T47D (cell line): ENCODE measurements at regions not wholly inside any gene's neighbourhood (a gene's known extent, or its start where the extent isn't known, plus 50 kb on each side); places are given as distances from the start of the nearest gene placed in this dataset.

Experiments used
- DNase-seq, 2 experiments: peaks; one replicate each; pipeline versions ENCODE4 v3.0.0 to v3.0.0-alpha.2; 2011 to 2012; ENCODE audit warnings: low read depth in 1 of 2, low spot score in 1 of 2
- JUND ChIP-seq: IDR thresholded peaks from 2 replicates; pipeline ENCODE4 v1.6.1; 2012; ENCODE audit warnings: low read depth
- in situ Hi-C: cut with HindIII; loops from 2 replicates; pipeline ENCODE4 v1.10.0; 2016; ENCODE audit warnings: low sequenced_read_pairs, low pct_unique_long_range_greater_than_20kb

DNA sequence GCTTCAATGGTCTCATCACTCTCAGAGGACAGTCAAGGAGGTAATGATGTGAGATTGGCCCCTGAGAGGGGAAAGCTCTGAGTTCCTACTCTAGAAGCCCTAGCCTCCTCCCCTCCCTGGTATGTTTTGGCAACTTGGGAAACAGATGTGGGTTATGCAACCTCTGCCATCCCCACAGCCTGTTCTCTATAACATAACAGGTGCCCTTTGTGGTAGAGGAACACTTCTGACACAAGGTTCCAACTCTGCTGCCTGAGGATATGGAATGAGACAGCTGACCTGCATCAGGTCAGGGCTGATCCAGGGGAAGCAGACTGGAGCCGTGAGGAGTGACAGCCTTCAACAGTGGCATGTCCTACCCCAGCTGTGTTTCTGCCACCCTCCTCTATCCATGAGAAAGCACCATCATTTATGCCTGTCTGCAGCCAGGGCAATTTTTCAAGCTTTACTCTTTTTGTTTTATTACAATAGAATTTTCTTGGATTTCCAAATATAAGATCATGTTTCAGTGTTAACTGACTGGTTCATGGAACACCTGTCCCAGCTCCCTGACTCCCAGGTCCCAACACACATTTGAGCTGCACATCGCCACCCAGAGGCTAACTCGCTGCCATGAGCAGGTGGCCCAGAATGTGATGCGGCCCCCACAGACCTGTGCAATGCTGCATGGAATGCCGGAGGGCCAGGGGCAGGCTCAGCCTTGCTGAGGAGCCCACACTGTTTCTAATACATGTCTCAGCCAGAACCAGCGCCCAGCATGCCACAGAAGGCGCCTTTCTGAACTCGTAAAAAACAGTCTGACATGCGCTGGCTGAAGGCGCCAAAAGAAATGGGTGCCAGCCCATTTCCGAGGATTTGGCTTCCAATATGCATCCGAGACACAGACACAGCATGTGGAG, 124.8 kb upstream of the CHST15 start:
- DNase-seq, result peak in 1 of 2 experiments; percentile 9
- in situ Hi-C loops, result no loop called here
- no peak for TF ChIP-seq JUND

DNA sequence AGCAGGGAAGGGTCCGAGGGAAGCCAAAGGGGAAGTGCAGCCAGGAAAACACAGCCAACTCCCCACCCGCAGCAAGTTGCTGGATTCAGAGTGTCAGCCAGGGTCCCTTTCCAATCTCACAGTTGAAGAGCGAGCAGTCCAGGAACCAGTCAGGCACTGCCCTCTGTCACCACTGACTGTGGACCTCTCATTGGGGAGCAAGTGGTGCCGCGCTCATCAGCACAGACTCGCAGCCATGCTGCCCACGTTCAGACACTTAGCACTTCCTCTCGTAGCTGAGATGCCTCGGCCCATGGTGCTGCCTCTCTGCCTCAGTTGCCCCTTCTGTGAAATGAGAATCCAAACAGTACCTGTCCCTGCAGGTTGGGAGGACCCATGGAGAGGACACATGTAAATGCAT, 123.6 kb upstream of the CHST15 start:
- in situ Hi-C loops, result no loop called here
- TF ChIP-seq JUND, result no peak
- DNase-seq, result no peak

DNA sequence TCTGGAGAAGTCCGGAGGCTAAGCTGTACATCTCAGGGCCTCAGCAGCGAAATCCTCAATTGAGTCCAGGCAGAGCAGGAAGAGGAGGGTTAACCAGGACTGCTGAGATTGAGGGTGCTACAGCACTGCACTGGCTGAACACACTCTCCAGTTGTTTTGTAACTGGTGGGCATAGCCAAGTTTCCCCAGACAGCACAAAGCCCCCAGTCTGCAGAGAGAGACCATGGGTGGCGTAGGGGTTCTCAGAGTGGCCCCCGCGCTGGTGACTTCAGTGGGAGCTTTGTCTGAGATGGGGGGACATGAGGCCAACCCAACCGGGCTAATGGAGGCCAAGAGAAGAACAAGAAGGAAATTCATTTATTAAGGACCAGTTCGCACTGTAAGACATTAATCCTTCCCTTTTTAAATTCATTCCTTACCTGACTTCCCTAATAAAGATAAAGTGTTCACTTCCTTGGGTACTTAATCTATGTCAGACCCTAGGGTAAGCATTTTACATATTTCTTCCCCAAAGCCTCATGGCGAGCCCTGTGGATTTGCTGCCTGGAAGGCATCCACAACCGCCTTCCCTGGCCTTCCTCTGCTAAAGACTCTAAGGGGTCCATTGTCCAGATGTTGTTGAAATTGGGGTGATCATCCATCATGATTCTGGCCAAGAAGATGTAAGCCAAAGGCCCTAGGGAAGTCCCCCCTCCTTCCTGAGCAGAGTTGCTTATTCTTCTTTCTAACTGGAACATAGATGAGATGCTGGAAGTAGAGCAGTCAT, 121.4 kb upstream of the CHST15 start:
- TF ChIP-seq JUND, result no peak
- in situ Hi-C loops, result no loop called here
- DNase-seq, result no peak

DNA sequence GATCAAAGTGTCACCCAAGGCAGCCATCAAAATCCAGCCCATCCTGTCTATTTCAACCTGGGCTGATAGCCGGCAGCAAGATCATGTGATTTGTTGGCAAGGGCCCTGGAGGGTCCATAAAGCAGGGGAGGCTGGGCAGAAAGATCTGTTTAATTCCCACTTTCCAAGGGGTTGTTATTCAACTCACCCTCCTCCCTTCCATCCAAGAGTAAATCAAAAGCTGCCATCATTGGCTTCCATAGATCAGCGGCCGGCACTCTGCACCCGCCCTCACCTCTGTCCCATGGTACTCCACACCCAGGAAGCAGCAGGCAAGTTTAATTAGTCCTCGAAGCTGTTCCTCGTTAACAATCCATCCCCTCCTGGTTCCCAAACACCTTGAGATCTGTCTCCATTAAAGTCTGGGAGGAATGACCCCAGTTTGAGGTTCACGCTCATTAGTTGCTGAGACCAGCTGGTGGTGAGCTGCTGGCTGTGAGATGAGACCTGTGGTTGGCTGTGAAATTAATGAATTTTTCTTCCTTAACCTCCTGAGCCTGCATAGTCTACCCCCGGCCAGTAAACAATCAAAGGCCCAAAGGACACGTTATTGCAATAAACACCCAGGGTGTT, 120.6 kb upstream of the CHST15 start:
- TF ChIP-seq JUND, result no peak
- no peak for DNase-seq
- in situ Hi-C loops, result no loop called here

DNA sequence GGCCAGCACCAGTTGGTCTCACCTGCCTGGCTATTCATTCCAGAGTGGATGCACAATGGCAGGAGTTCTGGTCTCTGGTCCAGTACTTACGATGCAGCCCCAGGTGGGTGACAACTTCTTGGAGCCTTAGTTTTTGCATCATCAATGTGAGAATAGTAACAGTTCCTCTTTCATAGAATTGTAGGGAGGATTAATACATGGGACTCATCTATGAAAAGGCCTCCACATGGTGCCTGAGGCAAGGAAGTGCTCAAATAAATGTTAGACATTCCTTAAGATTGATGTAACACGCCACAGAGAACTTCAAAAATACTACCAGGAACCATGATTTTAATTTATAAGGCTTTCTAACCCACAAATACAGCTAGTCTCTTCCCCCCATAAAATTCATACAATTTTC, 120.1 kb upstream of the CHST15 start:
- TF ChIP-seq JUND, result no peak
- peak in 1 of 2 experiments; percentile 18 for DNase-seq
- in situ Hi-C loops, result no loop called here

DNA sequence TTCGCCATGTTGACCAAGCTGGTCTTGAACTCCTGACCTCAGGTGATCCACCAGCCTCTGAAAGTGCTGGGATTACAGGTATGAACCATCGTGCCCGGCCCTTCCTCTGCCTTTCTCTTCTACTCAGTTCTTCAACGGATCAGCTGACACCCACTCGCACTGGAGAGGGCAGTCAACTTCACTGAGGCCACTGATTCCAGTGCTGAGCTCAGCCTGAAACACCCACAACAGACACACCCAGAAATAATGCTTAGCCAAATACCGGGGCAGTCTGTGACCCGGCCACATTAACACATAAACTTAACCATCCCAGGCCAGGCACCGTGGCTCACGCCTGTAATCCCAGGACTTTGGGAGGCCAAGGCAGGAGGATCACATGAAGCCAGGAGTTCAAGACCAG, 119.3 kb upstream of the CHST15 start:
- no peak for TF ChIP-seq JUND
- no peak for DNase-seq
- in situ Hi-C loops, result no loop called here

DNA sequence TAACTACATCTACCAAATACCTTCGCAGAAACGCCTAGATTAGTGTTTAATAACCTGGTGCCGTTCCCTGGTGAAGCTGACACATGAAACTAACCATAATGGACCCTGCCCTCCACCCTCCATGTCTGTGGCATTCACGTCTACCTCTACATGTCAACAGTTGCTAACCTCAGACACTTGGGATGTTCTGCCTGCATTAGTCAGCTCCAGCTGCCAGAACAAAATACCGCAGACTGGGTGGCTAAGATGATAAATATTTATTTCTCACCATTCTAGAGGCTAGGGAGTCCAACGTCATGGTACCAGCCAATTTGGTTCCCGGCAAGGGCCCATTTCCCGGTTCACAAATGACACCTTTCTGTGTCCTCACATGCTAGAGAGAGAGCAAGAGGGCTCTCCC, 118.5 kb upstream of the CHST15 start:
- no peak for TF ChIP-seq JUND
- DNase-seq, result no peak
- in situ Hi-C loops, result no loop called here

DNA sequence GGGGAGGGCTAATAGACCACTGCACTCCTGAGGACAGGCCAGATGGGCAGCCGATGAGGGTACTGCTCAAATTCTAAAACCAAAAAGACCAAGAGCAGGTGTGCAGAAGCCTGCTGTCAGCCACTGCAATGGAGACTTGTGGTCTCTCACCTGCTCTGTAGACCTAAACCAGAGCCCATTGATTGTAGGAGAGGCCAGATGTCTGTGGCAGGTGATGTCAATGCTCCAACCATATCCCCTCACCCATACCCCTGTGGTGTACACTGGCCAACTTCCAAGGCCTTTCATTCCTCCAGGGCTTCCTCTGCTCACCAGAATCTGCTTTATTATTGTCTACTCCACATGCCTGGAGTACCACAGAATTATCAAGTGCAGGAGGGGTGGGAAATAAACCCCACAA, 116.9 kb upstream of the CHST15 start:
- no peak for DNase-seq
- in situ Hi-C loops, result no loop called here
- no peak for TF ChIP-seq JUND

DNA sequence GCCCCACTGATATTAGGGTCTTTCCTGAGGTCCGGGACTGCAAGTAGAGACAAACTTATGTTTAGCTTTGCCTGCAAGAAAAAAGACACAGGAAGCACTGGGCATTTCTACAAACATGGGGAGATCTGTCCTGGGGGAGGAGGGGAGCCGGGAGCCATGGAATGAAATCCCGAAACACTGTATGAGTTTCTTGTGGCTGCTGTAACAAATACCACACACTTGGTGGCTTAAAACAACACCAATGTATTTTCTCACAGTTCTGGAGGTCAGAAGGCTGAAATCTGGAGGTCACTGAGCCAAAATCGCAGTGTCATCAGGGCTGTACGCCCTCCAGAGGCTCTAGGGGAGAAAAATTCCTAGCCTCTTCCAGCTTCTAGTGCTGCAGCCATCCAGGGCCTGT, 114.0 kb upstream of the CHST15 start:
- in situ Hi-C loops, result no loop called here
- TF ChIP-seq JUND, result no peak
- no peak for DNase-seq

DNA sequence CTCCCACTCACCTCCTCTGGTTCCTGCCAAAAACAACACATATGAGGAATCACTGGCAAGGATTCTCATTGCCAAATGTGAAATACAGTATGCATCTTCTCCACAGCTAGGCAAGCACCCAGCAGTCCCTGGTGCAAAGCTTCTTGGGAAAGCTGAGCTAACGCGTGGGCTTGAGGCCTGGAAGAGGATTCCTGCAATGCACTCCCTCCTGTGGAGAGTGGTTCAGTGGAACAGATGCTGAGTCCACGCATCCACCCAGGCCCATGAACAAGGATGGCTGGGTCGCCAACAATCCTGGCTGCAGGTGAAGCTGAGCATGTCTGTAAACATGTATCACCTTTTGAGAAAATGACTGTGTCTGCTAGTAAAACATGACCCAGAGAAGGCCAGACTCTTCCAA, 113.2 kb upstream of the CHST15 start:
- in situ Hi-C loops, result no loop called here
- no peak for TF ChIP-seq JUND
- DNase-seq, result no peak

DNA sequence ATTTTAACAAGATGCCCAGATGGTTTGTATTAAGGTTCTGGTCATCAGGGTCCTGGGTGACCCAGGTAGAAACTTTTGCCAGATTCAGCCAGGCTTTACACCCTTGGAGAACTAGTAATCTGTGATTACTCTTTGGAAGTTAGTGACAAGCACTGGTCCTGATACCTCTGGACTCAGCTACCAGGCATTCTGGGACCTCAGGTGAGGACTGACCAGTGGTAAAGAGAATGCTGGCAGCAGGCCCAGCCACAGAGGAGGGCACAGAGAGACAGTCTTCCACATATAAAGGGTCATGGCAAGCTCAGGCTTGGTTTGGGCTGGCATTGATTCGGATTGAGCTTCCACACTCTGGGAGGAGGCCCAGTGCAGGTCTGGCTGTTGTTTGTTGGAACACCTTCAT, 112.0 kb upstream of the CHST15 start:
- in situ Hi-C loops, result no loop called here
- DNase-seq, result no peak

DNA sequence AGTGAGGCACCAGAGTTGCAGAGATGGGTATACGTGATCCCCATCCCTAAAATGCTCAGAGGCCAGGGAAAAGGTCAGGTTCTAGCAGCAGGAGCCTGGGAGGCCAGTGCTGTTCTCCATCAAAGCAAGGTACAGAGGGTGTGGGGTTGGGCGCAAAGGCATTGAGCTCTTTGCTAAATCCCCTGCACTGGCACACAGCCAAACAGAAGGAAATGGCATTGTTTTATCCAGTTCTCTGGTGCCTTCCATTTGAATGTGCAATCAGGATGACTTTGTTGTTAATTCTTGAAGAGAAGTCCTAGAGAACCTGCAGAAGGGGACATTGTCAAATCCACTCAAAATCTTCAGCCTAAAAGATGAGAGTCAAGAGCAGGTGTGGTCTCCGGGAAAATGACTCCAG, 111.3 kb upstream of the CHST15 start:
- in situ Hi-C loops, result no loop called here
- DNase-seq, result no peak

More for the DNA sequence above, 112.0 kb upstream of the CHST15 start:
- no peak for TF ChIP-seq JUND

DNA sequence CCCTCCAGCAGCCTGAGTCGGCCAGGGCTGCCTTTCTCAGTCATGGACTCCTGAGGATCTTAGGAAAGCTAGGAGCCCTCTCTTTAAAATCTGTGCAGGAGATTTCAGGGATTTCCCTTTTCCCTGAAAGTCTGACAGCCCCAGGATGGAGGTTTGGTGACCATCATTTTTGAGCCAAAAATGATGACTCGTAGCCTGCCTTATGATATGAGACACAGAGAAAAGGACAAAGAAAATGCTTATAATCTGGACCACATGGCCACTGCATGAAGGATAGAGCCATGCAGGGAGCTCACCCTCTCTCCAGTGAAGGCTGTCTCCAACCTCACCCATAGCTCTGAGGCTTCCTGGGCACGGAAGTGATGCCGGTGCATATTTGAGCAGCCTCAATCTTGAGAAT, 106.6 kb upstream of the CHST15 start:
- in situ Hi-C loops, result no loop called here
- no peak for TF ChIP-seq JUND

More for the DNA sequence above, 111.3 kb upstream of the CHST15 start:
- TF ChIP-seq JUND, result no peak

More for the DNA sequence above, 106.6 kb upstream of the CHST15 start:
- DNase-seq, result no peak
